Right atrium auricular region (tissue), 2 donors: ENCODE measurements at regions not wholly inside any gene's neighbourhood (a gene's known extent, or its start where the extent isn't known, plus 50 kb on each side); places are given as distances from the start of the nearest gene placed in this dataset.

Source experiments
- DNase-seq: peaks from one replicate; pipeline ENCODE4 v3.0.0-alpha.2; 2019; ENCODE audit warnings: low spot score
- H3K27ac ChIP-seq, 2 donors: fragments of 200-600 bp; sonication (generic); 1 replicate in 1 of 2; 2 replicates in 1 of 2; pipeline ENCODE4 v1.5.1; 2016 to 2019
- H3K27me3 ChIP-seq, 2 donors: fragments of 200-600 bp; sonication (generic); one replicate each; pipeline versions ENCODE4 v1.5.1 to v1.6.0; 2017 to 2019
- H3K36me3 ChIP-seq: fragments of 200-600 bp; sonication (generic); one replicate; pipeline ENCODE4 v1.5.1; 2016
- H3K4me1 ChIP-seq, 2 donors: fragments of 200-600 bp; sonication (generic); one replicate each; pipeline versions ENCODE4 v1.5.1 to v1.6.0; 2017 to 2019
- H3K4me3 ChIP-seq, 2 donors: fragments of 200-600 bp; sonication (generic); 1 replicate in 1 of 2; 2 replicates in 1 of 2; pipeline ENCODE4 v1.5.1; 2017 to 2019; ENCODE audit warnings: mild to moderate bottlenecking in 1 of 2, moderate library complexity in 1 of 2
- H3K9me3 ChIP-seq, 2 donors: fragments of 200-600 bp; sonication (generic); one replicate each; pipeline ENCODE4 v1.5.1; 2019
- CTCF ChIP-seq, 2 donors: fragments of 200-600 bp; sonication (generic); IDR thresholded peaks; one replicate each; pipeline ENCODE4 v1.5.1; 2019; ENCODE audit warnings: antibody characterized with exemption in 2 of 2

- Histone ChIP-seq H3K36me3 (no peaks in the 10 kb centered on the region), H3K4me1 (peaks cover 0 to 3% of the 10 kb centered on the region in 2 donors), H3K27ac (no peak overlapping the region), H3K4me3 (no peak overlapping the region), H3K27me3 (no peaks in the 10 kb centered on the region), H3K9me3 (no peaks in the 10 kb centered on the region)
- DNase-seq = no peak
- TF ChIP-seq CTCF (IDR thresholded peaks at IDR 0.05) = no peak
Observed at GRCh38 chr7:3149231-3149995, 105.7 kb upstream of the CARD11 start.

GRCh38 chr7:3150027-3150426, 106.4 kb upstream of the CARD11 start:
- Histone ChIP-seq H3K27ac (no peak overlapping the region), H3K36me3 (no peaks in the 10 kb centered on the region), H3K4me3 (no peak overlapping the region), H3K27me3 (no peaks in the 10 kb centered on the region), H3K4me1 (no peaks in the 10 kb centered on the region), H3K9me3 (no peaks in the 10 kb centered on the region)
- no peak for TF ChIP-seq CTCF (IDR thresholded peaks at IDR 0.05)
- DNase-seq = no peak

DNA sequence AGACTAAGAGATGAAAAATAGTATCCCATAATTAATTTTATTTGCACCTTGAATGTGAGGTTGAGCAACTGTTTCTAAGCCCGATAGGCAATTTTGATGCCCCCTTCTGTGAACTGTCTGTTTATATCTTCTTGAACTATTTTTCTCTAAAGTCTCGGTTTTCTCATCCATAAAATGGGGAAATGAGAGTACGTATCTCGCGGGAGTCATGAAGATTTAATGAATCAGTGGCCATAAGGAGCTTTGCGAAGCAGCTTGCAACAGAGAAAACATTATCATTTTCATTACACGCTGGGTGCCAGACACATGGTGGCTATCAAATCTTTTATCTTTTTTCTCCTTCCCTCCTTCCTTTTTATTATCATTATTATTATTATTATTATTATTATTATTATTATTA, 108.1 kb upstream of the CARD11 start:
- Histone ChIP-seq H3K9me3 (no peaks in the 10 kb centered on the region), H3K27me3 (no peaks in the 10 kb centered on the region), H3K27ac (no peak overlapping the region), H3K4me1 (no peaks in the 10 kb centered on the region), H3K36me3 (no peaks in the 10 kb centered on the region), H3K4me3 (no peak overlapping the region)
- no peak for TF ChIP-seq CTCF (IDR thresholded peaks at IDR 0.05)
- no peak for DNase-seq

DNA sequence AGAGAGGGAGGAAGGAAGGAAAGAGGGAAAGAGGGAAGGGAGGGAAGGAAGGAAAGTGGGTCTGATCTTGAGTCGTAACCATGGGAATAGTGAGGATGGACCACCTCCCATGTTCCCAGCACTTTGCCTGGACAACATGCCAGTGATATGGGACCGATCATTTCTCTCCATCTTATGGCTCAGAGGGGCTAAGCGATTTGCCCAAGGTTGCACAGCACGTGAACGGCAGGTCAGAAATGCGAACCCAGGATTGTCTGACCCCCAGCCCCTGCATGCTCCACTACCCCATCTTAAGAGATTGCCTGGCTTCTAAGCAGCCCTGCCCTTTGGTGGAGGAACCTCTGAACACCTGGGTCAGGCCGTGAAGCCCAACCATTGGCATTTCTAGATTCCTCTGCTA, 109.0 kb upstream of the CARD11 start:
- H3K27me3 ChIP-seq = no peaks in the 10 kb centered on the region
- no peak overlapping the region for H3K4me3 ChIP-seq
- no peak overlapping the region for H3K27ac ChIP-seq
- no peak for DNase-seq
- H3K9me3 ChIP-seq = no peaks in the 10 kb centered on the region
- H3K36me3 ChIP-seq = no peaks in the 10 kb centered on the region
- no peak for TF ChIP-seq CTCF (IDR thresholded peaks at IDR 0.05)
- no peaks in the 10 kb centered on the region for H3K4me1 ChIP-seq

- H3K9me3 ChIP-seq = no peaks in the 10 kb centered on the region
- no peak overlapping the region for H3K27ac ChIP-seq
- no peaks in the 10 kb centered on the region for H3K27me3 ChIP-seq
- H3K4me3 ChIP-seq = no peak overlapping the region
- no peak for TF ChIP-seq CTCF (IDR thresholded peaks at IDR 0.05)
- no peaks in the 10 kb centered on the region for H3K36me3 ChIP-seq
- no peak for DNase-seq
- H3K4me1 ChIP-seq = no peaks in the 10 kb centered on the region
Observed at GRCh38 chr7:3153118-3153517, 109.5 kb upstream of the CARD11 start.

DNA sequence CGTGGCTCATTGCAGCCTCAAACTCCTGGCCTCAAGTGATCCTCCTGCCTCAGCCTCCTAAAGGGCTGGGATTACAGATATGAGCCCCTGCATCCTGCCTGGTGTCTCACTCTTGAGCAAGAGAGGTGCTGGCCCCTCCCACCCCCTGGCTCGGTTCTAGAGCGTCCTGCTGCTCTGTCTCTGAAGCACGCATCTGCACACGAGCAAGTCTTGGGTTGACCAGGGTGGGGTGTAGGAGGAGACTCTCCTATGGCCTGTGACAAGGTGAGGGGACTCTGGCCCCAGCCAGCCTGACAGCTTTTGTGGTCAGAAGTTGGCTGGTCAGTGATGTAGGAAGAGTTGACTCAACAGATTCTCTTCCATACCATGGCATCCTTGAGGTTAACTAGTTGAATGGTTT, 110.7 kb upstream of the CARD11 start:
- TF ChIP-seq CTCF (IDR thresholded peaks at IDR 0.05) = no peak
- Histone ChIP-seq H3K27me3 (no peaks in the 10 kb centered on the region), H3K4me1 (no peaks in the 10 kb centered on the region), H3K27ac (no peak overlapping the region), H3K9me3 (no peaks in the 10 kb centered on the region), H3K36me3 (no peaks in the 10 kb centered on the region), H3K4me3 (no peak overlapping the region)
- no peak for DNase-seq
